ENCODE measurements at regions not wholly inside any gene's neighbourhood (a gene's known extent, or its start where the extent isn't known, plus 50 kb on each side); places are given as distances from the start of the nearest gene placed in this dataset.

DNA sequence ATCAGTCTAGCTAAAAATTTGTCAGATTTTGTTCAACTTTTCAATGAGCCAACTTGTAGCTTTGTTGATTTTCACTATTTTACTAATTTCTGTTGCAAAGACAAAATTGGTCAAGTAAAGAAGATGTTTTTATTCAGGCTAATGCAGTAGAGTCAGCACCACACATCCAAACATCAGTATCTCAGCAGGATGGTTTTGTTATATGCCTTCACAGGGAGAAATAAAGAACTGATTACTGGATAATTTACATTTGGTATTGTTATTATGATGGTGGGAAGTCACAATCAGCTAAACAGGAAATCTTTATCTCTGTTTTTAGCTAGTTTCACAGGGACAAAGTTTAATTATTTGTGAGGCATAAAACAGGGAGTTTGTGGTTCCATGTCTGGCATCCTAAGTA is 713.4 kb downstream of the SLITRK5 start:
- no peak overlapping the region for H3K4me3 ChIP-seq (ENCODE audit: low read depth, low read length, poor library complexity, severe bottlenecking)
- no peak for TF ChIP-seq EZH2 (IDR thresholded peaks at IDR 0.05; ENCODE audit: borderline replicate concordance, low read depth, low read length, poor library complexity, severe bottlenecking)
- TF ChIP-seq, protein P1, sequence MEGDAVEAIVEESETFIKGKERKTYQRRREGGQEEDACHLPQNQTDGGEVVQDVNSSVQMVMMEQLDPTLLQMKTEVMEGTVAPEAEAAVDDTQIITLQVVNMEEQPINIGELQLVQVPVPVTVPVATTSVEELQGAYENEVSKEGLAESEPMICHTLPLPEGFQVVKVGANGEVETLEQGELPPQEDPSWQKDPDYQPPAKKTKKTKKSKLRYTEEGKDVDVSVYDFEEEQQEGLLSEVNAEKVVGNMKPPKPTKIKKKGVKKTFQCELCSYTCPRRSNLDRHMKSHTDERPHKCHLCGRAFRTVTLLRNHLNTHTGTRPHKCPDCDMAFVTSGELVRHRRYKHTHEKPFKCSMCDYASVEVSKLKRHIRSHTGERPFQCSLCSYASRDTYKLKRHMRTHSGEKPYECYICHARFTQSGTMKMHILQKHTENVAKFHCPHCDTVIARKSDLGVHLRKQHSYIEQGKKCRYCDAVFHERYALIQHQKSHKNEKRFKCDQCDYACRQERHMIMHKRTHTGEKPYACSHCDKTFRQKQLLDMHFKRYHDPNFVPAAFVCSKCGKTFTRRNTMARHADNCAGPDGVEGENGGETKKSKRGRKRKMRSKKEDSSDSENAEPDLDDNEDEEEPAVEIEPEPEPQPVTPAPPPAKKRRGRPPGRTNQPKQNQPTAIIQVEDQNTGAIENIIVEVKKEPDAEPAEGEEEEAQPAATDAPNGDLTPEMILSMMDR (conservative IDR thresholded peaks at IDR 0.05; ENCODE audit: low read depth, low read length), result no peak
- no peaks in the 10 kb centered on the region for H3K27me3 ChIP-seq (replicated peaks; ENCODE audit: insufficient read depth, low read depth, low read length, poor library complexity)
- no peaks in the 10 kb centered on the region for H3K4me1 ChIP-seq (ENCODE audit: insufficient read depth, low read length, poor library complexity, severe bottlenecking)
- no peaks in the 10 kb centered on the region for H3K36me3 ChIP-seq (ENCODE audit: insufficient read depth, low read length, poor library complexity, severe bottlenecking)
- POLR2A ChIA-PET (ENCODE audit: low non-redundant PET), result no interaction called here
- no peaks in the 10 kb centered on the region for H3K9me3 ChIP-seq (ENCODE audit: low read depth, low read length, poor library complexity, severe bottlenecking)
- DNase-seq (ENCODE audit: low spot score), result no peak
- no peak overlapping the region for H3K27ac ChIP-seq (ENCODE audit: low read depth, low read length, poor library complexity, severe bottlenecking)
- CTCF ChIA-PET, result no interaction called here
- no TSS peak for BruUV-seq (replicated peaks)
- intact Hi-C loops (cut with micrococcal nuclease; ENCODE audit: unreplicated experiment), result no loop called here

DNA sequence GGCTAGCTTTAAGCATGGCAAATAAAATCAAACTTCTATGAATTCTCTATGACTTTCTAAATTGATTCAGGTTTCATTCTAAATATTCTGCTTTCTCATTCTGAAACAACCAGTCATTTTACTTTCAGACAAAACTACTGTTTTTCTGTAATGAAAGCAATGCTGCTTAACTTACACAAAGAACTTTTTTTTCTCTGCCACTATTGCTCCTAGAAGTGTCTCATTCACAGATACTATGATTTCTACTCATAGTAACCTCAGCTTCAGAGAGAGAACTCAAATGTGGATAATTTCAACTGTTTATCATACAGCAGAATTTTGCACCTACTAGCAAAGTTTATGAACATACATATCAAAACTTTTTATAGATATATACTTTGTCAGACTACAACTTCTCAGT is 724.6 kb downstream of the SLITRK5 start:
- no peaks in the 10 kb centered on the region for H3K36me3 ChIP-seq (ENCODE audit: insufficient read depth, low read length, poor library complexity, severe bottlenecking)
- TF ChIP-seq EZH2 (IDR thresholded peaks at IDR 0.05; ENCODE audit: borderline replicate concordance, low read depth, low read length, poor library complexity, severe bottlenecking), result no peak
- TF ChIP-seq, protein P1 (conservative IDR thresholded peaks at IDR 0.05; ENCODE audit: low read depth, low read length), result no peak
- H3K4me1 ChIP-seq (ENCODE audit: insufficient read depth, low read length, poor library complexity, severe bottlenecking), result no peaks in the 10 kb centered on the region
- no TSS peak for BruUV-seq (replicated peaks)
- no peaks in the 10 kb centered on the region for H3K27me3 ChIP-seq (replicated peaks; ENCODE audit: insufficient read depth, low read depth, low read length, poor library complexity)
- POLR2A ChIA-PET (ENCODE audit: low non-redundant PET), result no interaction called here
- no peak for DNase-seq (ENCODE audit: low spot score)
- no peaks in the 10 kb centered on the region for H3K9me3 ChIP-seq (ENCODE audit: low read depth, low read length, poor library complexity, severe bottlenecking)
- no peak overlapping the region for H3K27ac ChIP-seq (ENCODE audit: low read depth, low read length, poor library complexity, severe bottlenecking)
- CTCF ChIA-PET, result no interaction called here
- H3K4me3 ChIP-seq (ENCODE audit: low read depth, low read length, poor library complexity, severe bottlenecking), result no peak overlapping the region
- intact Hi-C loops (cut with micrococcal nuclease; ENCODE audit: unreplicated experiment), result no loop called here

DNA sequence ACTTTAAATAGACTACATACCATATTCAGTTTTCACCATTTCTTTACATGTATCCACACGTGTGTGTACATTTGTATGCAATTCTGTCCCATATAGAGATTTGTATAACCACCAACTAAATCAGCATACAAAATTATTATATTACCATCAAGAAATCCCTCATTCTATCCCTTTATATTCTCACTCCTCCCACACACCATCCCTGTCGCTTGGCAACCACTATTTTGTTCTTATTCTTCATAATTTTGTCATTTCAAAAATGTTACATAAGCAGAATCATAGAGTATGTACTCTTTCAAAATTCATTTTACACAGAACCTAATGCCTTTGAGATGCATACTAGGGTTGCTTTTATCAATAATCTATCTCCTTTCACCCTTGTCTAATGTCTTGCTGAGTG is 740.5 kb downstream of the SLITRK5 start:
- DNase-seq (ENCODE audit: low spot score), result no peak
- Histone ChIP-seq H3K9me3 (ENCODE audit: low read depth, low read length, poor library complexity, severe bottlenecking) (no peaks in the 10 kb centered on the region), H3K4me1 (ENCODE audit: insufficient read depth, low read length, poor library complexity, severe bottlenecking) (no peaks in the 10 kb centered on the region), H3K4me3 (ENCODE audit: low read depth, low read length, poor library complexity, severe bottlenecking) (no peak overlapping the region), H3K36me3 (ENCODE audit: insufficient read depth, low read length, poor library complexity, severe bottlenecking) (no peaks in the 10 kb centered on the region), H3K27me3 (replicated peaks; ENCODE audit: insufficient read depth, low read depth, low read length, poor library complexity) (no peaks in the 10 kb centered on the region), H3K27ac (ENCODE audit: low read depth, low read length, poor library complexity, severe bottlenecking) (no peak overlapping the region)
- POLR2A ChIA-PET (ENCODE audit: low non-redundant PET), result no interaction called here
- BruUV-seq (replicated peaks), result no TSS peak
- intact Hi-C loops (cut with micrococcal nuclease; ENCODE audit: unreplicated experiment), result no loop called here
- CTCF ChIA-PET, result no interaction called here
- TF ChIP-seq EZH2 (IDR thresholded peaks at IDR 0.05; ENCODE audit: borderline replicate concordance, low read depth, low read length, poor library complexity, severe bottlenecking), result no peak
- TF ChIP-seq, protein P1 (conservative IDR thresholded peaks at IDR 0.05; ENCODE audit: low read depth, low read length), result no peak

All from A673 (cell line).